ENCODE measurements at regions not wholly inside any gene's neighbourhood (a gene's known extent, or its start where the extent isn't known, plus 50 kb on each side); places are given as distances from the start of the nearest gene placed in this dataset.

DNA sequence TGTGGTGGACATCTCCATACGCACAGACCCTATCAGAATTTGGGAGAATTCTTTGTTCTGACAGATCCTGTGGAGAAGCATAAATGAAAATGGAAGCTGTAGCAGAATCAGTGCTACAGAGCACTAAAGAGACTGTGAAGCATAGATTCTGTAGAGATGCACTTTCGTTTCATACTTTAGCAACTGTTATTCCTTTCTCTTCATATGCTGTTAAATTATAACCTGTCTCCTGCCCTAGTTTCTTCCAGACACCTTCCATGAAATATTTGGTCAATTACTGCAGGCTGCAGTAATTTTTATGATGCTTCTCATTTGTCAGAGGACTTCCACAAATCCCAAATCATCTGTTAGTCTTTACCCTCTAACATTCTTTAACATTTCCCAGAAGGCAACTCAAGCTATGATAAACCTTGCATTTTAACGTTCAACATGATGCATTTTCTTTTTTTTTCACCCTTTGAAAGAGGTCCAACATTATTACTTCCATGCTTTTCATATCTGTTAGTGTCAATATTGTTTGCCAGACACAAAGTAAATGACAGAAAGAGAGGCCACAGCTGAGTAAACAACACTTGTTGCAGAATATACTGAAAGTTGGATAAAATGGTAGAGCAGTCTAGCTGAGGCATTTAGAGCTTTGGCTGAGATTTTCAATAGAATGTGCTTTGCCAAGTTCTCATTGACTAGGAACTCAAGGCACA is 412.7 kb downstream of the LMO7 start:
- no peak overlapping the region for H3K9ac ChIP-seq (ENCODE audit: low read depth, low read length)
- H3K9me3 ChIP-seq (ENCODE audit: control insufficient read depth, insufficient read depth, low read length): no peaks in the 10 kb centered on the region
- H3K27ac ChIP-seq (ENCODE audit: low read depth, low read length): no peak overlapping the region
- H3K4me1 ChIP-seq (ENCODE audit: control insufficient read depth, insufficient read depth, low read length): no peaks in the 10 kb centered on the region
- H3K36me3 ChIP-seq (ENCODE audit: control insufficient read depth, insufficient read depth, low read length): no peaks in the 10 kb centered on the region
- no peak overlapping the region for H3K4me3 ChIP-seq (ENCODE audit: low read depth, low read length)
- H3K27me3 ChIP-seq (ENCODE audit: control insufficient read depth, insufficient read depth, low read length): no peaks in the 10 kb centered on the region

DNA sequence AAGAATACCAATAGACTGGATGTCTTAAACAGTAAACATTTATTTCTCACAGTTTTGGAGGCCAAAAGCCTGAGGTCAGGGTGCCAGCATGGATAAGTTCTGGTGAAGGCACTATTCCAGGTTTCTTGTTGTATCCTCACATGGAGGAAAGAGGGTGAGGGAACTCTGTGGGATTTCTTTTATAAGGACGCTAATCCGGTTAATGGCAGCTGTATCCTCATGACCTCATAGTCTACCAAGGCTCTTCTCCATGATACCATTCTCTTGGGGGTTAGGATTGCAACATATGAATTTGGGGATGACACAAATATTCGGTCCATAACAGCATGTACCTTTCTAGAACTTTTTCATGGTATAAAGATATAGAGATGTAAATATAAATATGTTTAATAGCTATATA is 412.0 kb downstream of the LMO7 start:
- no peaks in the 10 kb centered on the region for H3K27me3 ChIP-seq (ENCODE audit: control insufficient read depth, insufficient read depth, low read length)
- H3K9ac ChIP-seq (ENCODE audit: low read depth, low read length): no peak overlapping the region
- no peaks in the 10 kb centered on the region for H3K9me3 ChIP-seq (ENCODE audit: control insufficient read depth, insufficient read depth, low read length)
- H3K27ac ChIP-seq (ENCODE audit: low read depth, low read length): no peak overlapping the region
- no peak overlapping the region for H3K4me3 ChIP-seq (ENCODE audit: low read depth, low read length)
- H3K36me3 ChIP-seq (ENCODE audit: control insufficient read depth, insufficient read depth, low read length): no peaks in the 10 kb centered on the region
- H3K4me1 ChIP-seq (ENCODE audit: control insufficient read depth, insufficient read depth, low read length): no peaks in the 10 kb centered on the region

DNA sequence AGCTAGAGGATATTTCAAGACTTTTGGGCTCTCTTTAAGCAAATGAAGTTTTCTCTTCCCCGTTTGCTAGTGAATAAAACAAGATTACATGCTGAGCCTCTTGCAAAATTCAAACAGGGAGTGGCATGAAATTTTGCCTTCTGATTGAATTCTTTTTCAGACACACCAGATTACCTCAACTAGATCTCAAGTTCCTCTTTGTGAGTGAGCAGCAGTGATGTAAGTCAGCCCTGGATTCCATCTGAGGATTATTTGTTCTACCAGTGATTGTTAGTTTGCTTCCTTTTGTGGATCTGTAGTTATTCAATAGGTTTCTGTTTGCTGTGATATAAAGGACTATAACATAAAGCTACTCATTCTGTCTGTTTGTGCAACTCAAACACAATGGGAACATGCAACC is 407.7 kb downstream of the LMO7 start:
- Histone ChIP-seq H3K9me3 (ENCODE audit: control insufficient read depth, insufficient read depth, low read length) (no peaks in the 10 kb centered on the region), H3K4me3 (ENCODE audit: low read depth, low read length) (no peak overlapping the region), H3K27ac (ENCODE audit: low read depth, low read length) (no peak overlapping the region), H3K36me3 (ENCODE audit: control insufficient read depth, insufficient read depth, low read length) (no peaks in the 10 kb centered on the region), H3K27me3 (ENCODE audit: control insufficient read depth, insufficient read depth, low read length) (no peaks in the 10 kb centered on the region), H3K4me1 (ENCODE audit: control insufficient read depth, insufficient read depth, low read length) (peaks cover 3% of the 10 kb centered on the region; the same call in 1 of the 2 replicates), H3K9ac (ENCODE audit: low read depth, low read length) (no peak overlapping the region)

DNA sequence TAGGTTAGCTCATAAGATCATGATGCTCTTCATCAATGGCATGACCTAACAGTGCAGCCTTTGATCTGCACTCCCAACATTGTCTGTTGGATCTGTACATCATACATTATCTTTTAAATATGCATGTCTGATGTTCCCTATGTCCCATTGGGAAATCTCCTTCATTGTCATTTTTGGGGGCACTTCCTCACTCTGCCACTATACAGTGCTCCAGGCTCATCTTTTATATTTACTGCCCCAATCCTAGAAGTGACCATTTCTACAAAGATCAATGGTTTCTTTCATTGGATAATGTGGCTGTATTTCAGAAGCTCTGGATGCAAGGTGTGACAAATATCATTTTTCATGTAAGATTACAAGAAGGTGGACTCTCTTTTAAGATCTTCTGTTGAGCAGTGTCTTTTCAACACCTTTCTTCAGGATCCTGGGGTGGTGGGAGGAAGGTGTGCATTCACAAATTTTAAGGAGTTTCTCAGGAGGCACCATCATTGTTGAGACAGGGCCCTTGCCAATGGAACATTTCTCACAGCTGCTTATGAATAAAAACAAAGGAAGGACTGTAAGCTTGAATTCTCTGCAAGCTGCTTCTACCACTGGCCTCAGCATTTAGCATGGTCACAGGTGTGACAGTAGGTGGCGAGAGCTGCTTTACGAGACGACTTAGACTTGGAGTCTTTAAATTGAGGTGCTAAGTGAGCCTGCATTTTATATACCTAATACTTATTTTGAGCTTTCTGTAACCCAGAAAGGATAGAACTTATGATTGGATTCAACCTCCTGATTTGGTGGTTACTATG is 403.0 kb downstream of the LMO7 start:
- Histone ChIP-seq H3K36me3 (ENCODE audit: control insufficient read depth, insufficient read depth, low read length) (no peaks in the 10 kb centered on the region), H3K4me3 (ENCODE audit: low read depth, low read length) (no peak overlapping the region), H3K9ac (ENCODE audit: low read depth, low read length) (no peak overlapping the region), H3K27me3 (ENCODE audit: control insufficient read depth, insufficient read depth, low read length) (no peaks in the 10 kb centered on the region), H3K27ac (ENCODE audit: low read depth, low read length) (no peak overlapping the region), H3K4me1 (ENCODE audit: control insufficient read depth, insufficient read depth, low read length) (peaks cover 3% of the 10 kb centered on the region; the same call in 1 of the 2 replicates), H3K9me3 (ENCODE audit: control insufficient read depth, insufficient read depth, low read length) (no peaks in the 10 kb centered on the region)

DNA sequence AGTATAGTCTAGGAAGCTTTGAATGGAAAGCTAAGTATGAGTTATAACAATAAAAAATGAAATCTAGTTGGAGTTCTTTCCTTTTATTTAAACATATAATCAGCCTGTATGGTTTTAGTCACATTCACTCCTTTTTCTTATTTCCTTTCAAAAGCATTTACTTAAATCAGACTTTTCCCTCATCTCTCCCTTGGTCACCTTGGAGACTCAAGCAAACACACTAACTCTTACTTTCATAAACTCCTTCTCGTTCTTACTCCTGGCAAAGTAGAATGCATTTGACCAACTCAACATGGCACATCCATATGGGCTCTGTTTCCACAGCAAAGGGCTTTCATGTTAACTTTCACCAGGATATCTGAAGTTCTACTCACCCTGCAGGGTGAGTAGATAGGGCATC is 400.0 kb downstream of the LMO7 start:
- H3K9ac ChIP-seq (ENCODE audit: low read depth, low read length): no peak overlapping the region
- no peaks in the 10 kb centered on the region for H3K27me3 ChIP-seq (ENCODE audit: control insufficient read depth, insufficient read depth, low read length)
- H3K4me1 ChIP-seq (ENCODE audit: control insufficient read depth, insufficient read depth, low read length): peaks cover 3% of the 10 kb centered on the region; the same call in 1 of the 2 replicates
- H3K36me3 ChIP-seq (ENCODE audit: control insufficient read depth, insufficient read depth, low read length): no peaks in the 10 kb centered on the region
- H3K27ac ChIP-seq (ENCODE audit: low read depth, low read length): no peak overlapping the region
- H3K4me3 ChIP-seq (ENCODE audit: low read depth, low read length): no peak overlapping the region
- no peaks in the 10 kb centered on the region for H3K9me3 ChIP-seq (ENCODE audit: control insufficient read depth, insufficient read depth, low read length)

DNA sequence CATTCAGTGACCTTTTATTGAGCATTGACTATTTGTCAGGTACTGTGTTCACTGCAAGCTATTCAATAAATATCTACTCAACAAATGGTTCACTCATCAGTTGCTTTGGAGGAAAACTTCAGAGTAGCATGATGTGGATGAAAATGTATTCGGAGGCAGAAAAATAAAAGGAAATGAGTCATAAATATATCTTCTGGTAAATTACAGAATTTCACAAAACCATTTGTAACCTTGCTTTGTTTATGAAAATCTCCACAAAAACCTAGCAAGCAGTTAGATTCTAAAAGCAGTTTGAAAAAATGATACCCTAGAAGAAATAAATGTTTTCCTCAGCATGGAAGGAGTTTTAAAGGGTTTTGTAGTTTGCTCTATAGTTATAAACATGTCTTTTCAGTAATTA is 399.6 kb downstream of the LMO7 start:
- H3K9ac ChIP-seq (ENCODE audit: low read depth, low read length): no peak overlapping the region
- no peaks in the 10 kb centered on the region for H3K9me3 ChIP-seq (ENCODE audit: control insufficient read depth, insufficient read depth, low read length)
- no peaks in the 10 kb centered on the region for H3K36me3 ChIP-seq (ENCODE audit: control insufficient read depth, insufficient read depth, low read length)
- peaks cover 3% of the 10 kb centered on the region; the same call in 1 of the 2 replicates for H3K4me1 ChIP-seq (ENCODE audit: control insufficient read depth, insufficient read depth, low read length)
- no peaks in the 10 kb centered on the region for H3K27me3 ChIP-seq (ENCODE audit: control insufficient read depth, insufficient read depth, low read length)
- no peak overlapping the region for H3K27ac ChIP-seq (ENCODE audit: low read depth, low read length)
- H3K4me3 ChIP-seq (ENCODE audit: low read depth, low read length): no peak overlapping the region

DNA sequence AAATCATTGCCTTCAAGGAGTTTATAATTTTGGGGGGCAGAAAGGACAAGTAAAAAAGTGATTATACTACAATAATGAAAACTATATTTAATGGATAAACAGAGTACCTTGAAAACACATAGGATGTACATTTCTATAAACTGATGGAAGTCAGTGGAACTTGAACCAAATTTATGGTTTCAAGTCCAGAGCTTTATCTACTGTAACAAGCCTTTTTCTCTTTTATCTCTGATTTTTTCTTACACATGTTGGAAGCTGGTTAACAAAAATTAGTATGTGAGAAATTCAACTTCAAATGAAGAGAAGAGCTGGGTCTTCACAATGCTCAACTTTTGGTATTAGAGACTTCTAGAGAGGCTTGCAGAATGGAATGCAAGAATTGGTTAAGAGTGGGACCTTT is 393.6 kb downstream of the LMO7 start:
- H3K9ac ChIP-seq (ENCODE audit: low read depth, low read length): no peak overlapping the region
- H3K4me3 ChIP-seq (ENCODE audit: low read depth, low read length): no peak overlapping the region
- no peak overlapping the region for H3K27ac ChIP-seq (ENCODE audit: low read depth, low read length)
- H3K36me3 ChIP-seq (ENCODE audit: control insufficient read depth, insufficient read depth, low read length): no peaks in the 10 kb centered on the region
- H3K4me1 ChIP-seq (ENCODE audit: control insufficient read depth, insufficient read depth, low read length): peaks cover 3% of the 10 kb centered on the region; the same call in 1 of the 2 replicates
- H3K27me3 ChIP-seq (ENCODE audit: control insufficient read depth, insufficient read depth, low read length): no peaks in the 10 kb centered on the region
- no peaks in the 10 kb centered on the region for H3K9me3 ChIP-seq (ENCODE audit: control insufficient read depth, insufficient read depth, low read length)

DNA sequence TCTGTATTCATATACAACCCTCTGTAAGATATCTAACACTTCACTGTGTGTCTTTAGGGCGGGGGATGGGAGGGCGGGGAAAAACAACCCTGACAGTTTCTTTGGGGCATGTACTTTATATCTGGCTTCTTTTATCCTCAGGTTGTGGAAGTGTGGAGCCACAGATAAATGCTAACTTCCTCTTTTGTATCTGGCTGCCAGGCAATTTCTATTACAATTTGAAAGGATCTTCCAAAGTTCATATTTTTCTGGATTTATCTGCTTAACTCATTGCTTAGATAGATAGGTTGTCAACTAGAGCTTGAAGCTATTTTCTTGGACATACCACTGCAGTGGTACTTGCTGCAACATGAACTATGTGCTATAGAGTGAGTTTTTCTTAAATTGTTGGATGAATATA is 393.0 kb downstream of the LMO7 start:
- no peaks in the 10 kb centered on the region for H3K36me3 ChIP-seq (ENCODE audit: control insufficient read depth, insufficient read depth, low read length)
- no peak overlapping the region for H3K9ac ChIP-seq (ENCODE audit: low read depth, low read length)
- no peaks in the 10 kb centered on the region for H3K27me3 ChIP-seq (ENCODE audit: control insufficient read depth, insufficient read depth, low read length)
- no peak overlapping the region for H3K4me3 ChIP-seq (ENCODE audit: low read depth, low read length)
- no peaks in the 10 kb centered on the region for H3K9me3 ChIP-seq (ENCODE audit: control insufficient read depth, insufficient read depth, low read length)
- H3K27ac ChIP-seq (ENCODE audit: low read depth, low read length): no peak overlapping the region
- peaks cover 3% of the 10 kb centered on the region; the same call in 1 of the 2 replicates for H3K4me1 ChIP-seq (ENCODE audit: control insufficient read depth, insufficient read depth, low read length)

DNA sequence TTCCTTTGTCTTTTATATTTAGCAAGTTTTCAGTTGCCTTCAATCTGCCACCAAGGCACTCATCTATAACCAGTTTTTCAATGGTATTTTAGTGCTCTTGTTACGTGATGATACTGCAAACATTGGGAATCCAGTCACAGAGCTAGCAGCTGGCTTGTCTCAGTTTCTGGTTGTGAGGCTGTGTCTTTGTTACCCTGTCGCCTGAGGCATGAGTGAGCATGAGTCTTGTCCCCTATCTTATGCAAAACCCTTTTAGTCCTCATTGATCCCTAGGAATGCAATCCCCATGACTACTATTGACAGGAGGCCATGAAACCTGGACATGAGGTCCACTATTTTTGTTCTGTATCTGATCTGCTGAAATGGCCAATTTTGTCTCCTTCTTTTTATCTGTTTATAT is 391.0 kb downstream of the LMO7 start:
- Histone ChIP-seq H3K27ac (ENCODE audit: low read depth, low read length) (no peak overlapping the region), H3K36me3 (ENCODE audit: control insufficient read depth, insufficient read depth, low read length) (no peaks in the 10 kb centered on the region), H3K27me3 (ENCODE audit: control insufficient read depth, insufficient read depth, low read length) (no peaks in the 10 kb centered on the region), H3K9ac (ENCODE audit: low read depth, low read length) (no peak overlapping the region), H3K4me3 (ENCODE audit: low read depth, low read length) (no peak overlapping the region), H3K4me1 (ENCODE audit: control insufficient read depth, insufficient read depth, low read length) (peaks cover 3% of the 10 kb centered on the region; the same call in 1 of the 2 replicates), H3K9me3 (ENCODE audit: control insufficient read depth, insufficient read depth, low read length) (no peaks in the 10 kb centered on the region)

DNA sequence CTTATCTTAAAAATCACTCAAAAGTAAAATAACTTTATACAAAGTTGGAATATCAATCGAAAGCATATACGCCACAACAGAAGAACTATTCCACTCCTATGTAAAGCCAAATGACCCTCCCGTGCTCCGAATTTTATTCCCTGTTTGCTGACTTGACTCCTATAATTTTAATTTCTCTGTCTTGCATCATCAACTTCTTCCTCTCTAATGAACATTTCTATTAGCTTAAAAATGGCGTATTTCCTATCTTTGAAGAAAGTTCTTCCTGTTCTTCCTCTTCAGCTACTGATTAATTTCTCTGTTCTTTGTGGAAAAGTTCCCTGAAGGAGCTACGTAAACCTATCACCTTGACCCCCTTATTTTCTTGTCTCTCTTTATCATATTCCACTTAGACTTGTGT is 389.3 kb downstream of the LMO7 start:
- Histone ChIP-seq H3K36me3 (ENCODE audit: control insufficient read depth, insufficient read depth, low read length) (no peaks in the 10 kb centered on the region), H3K4me1 (ENCODE audit: control insufficient read depth, insufficient read depth, low read length) (peaks cover 3% of the 10 kb centered on the region; the same call in 1 of the 2 replicates), H3K9ac (ENCODE audit: low read depth, low read length) (no peak overlapping the region), H3K27ac (ENCODE audit: low read depth, low read length) (no peak overlapping the region), H3K9me3 (ENCODE audit: control insufficient read depth, insufficient read depth, low read length) (no peaks in the 10 kb centered on the region), H3K4me3 (ENCODE audit: low read depth, low read length) (no peak overlapping the region), H3K27me3 (ENCODE audit: control insufficient read depth, insufficient read depth, low read length) (no peaks in the 10 kb centered on the region)

DNA sequence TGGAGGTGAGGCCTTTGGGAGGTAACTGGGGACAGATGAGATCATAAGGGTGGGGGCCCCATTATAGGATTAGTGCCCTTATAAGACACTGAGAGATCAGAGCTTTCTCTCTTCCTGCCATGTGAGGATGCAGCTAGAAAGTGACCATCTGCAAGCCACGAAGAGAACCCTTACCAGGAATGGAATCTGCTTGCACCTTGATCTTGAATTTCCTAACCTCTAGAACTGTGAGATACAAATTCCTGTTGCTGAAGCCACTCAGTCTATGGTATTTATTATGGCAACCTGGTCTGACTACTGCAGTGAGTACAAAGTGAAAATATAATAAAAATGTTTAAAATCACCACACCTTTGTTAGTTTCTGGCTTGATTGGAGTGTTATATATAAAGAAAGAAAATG is 388.0 kb downstream of the LMO7 start:
- Histone ChIP-seq H3K27ac (ENCODE audit: low read depth, low read length) (no peak overlapping the region), H3K4me1 (ENCODE audit: control insufficient read depth, insufficient read depth, low read length) (peaks cover 7% of the 10 kb centered on the region), H3K9ac (ENCODE audit: low read depth, low read length) (no peak overlapping the region), H3K4me3 (ENCODE audit: low read depth, low read length) (no peak overlapping the region), H3K36me3 (ENCODE audit: control insufficient read depth, insufficient read depth, low read length) (no peaks in the 10 kb centered on the region), H3K9me3 (ENCODE audit: control insufficient read depth, insufficient read depth, low read length) (no peaks in the 10 kb centered on the region), H3K27me3 (ENCODE audit: control insufficient read depth, insufficient read depth, low read length) (no peaks in the 10 kb centered on the region)
